DOHH2 (cell line): ENCODE measurements at regions not wholly inside any gene's neighbourhood (a gene's known extent, or its start where the extent isn't known, plus 50 kb on each side); places are given as distances from the start of the nearest gene placed in this dataset.

Source experiments
- H3F3A ChIP-seq: fragments of 200-600 bp; sonication (generic), shearing (Covaris generic); 2 replicates; pipeline ENCODE4 v1.6.0; 2016; ENCODE audit warnings: antibody characterized with exemption, mild to moderate bottlenecking; ENCODE audit not compliant: control insufficient read depth, insufficient read depth
- H3K27ac ChIP-seq: fragments of 200-600 bp; sonication (generic); 2 replicates; pipeline ENCODE4 v1.5.1; 2014; ENCODE audit warnings: low read depth, mild to moderate bottlenecking, low read length, moderate library complexity
- H3K27me3 ChIP-seq: fragments of 200-600 bp; sonication (generic); 2 replicates; pipeline ENCODE4 v1.6.1; 2014; ENCODE audit warnings: mild to moderate bottlenecking, low read length, mixed read lengths; ENCODE audit not compliant: control insufficient read depth
- H3K36me3 ChIP-seq: fragments of 200-600 bp; sonication (generic); 2 replicates; pipeline ENCODE4 v1.6.1; 2014; ENCODE audit warnings: mild to moderate bottlenecking, low read length, moderate library complexity, mixed read lengths; ENCODE audit not compliant: control insufficient read depth
- H3K4me1 ChIP-seq: fragments of 200-600 bp; sonication (generic); 2 replicates; pipeline ENCODE4 v1.6.1; 2014; ENCODE audit warnings: mild to moderate bottlenecking, low read length, mixed read lengths; ENCODE audit not compliant: control insufficient read depth
- H3K4me2 ChIP-seq: fragments of 200-600 bp; sonication (generic); 2 replicates; pipeline ENCODE4 v1.6.0; 2014; ENCODE audit warnings: mild to moderate bottlenecking, low read length, moderate library complexity
- H3K4me3 ChIP-seq: fragments of 200-600 bp; sonication (generic); 2 replicates; pipeline ENCODE4 v1.5.1; 2014; ENCODE audit warnings: mild to moderate bottlenecking, low read length, mixed read lengths
- H3K79me2 ChIP-seq: fragments of 200-600 bp; sonication (generic); 2 replicates; pipeline ENCODE4 v1.6.1; 2014; ENCODE audit warnings: mild to moderate bottlenecking, low read length, mixed read lengths; ENCODE audit not compliant: control insufficient read depth
- H3K9me2 ChIP-seq: fragments of 200-600 bp; sonication (generic); replicated peaks from 2 replicates; pipeline ENCODE4 v1.6.1; 2014; ENCODE audit warnings: mild to moderate bottlenecking, low read length, mixed read lengths; ENCODE audit not compliant: control insufficient read depth
- H3K9me3 ChIP-seq: fragments of 200-600 bp; sonication (generic); 2 replicates; pipeline ENCODE4 v1.6.1; 2014; ENCODE audit warnings: antibody characterized with exemption, low read length, mixed read lengths; ENCODE audit not compliant: control insufficient read depth, insufficient read depth
- H4K20me1 ChIP-seq: fragments of 200-600 bp; sonication (generic); 2 replicates; pipeline ENCODE4 v1.6.0; 2014; ENCODE audit warnings: low read depth, mild to moderate bottlenecking, antibody characterized with exemption, low read length, moderate library complexity; ENCODE audit not compliant: control insufficient read depth, insufficient read depth
- CTCF ChIP-seq: fragments of 200-600 bp; sonication (generic); IDR thresholded peaks from one replicate; pipeline ENCODE4 v1.5.1; 2014; ENCODE audit warnings: antibody characterized with exemption, mild to moderate bottlenecking, low read depth, low read length; ENCODE audit not compliant: poor library complexity, severe bottlenecking
- EZH2phosphoT487 ChIP-seq: fragments of 200-600 bp; sonication (generic); IDR thresholded peaks from 2 replicates; pipeline ENCODE4 v1.6.1; 2017; ENCODE audit warnings: borderline replicate concordance, mild to moderate bottlenecking, antibody characterized with exemption, low read length, moderate library complexity, mixed read lengths

GRCh38 chr20:41983159-41983558 lies 365.0 kb upstream of the CHD6 start:
- no peak overlapping the region for H3K27ac ChIP-seq
- H3K4me2 ChIP-seq: no peak overlapping the region

GRCh38 chr20:41981746-41982145 lies 363.6 kb upstream of the CHD6 start:
- Histone ChIP-seq H3K9me3 (no peaks in the 10 kb centered on the region), H3K4me1 (no peaks in the 10 kb centered on the region), H3K4me3 (no peak overlapping the region), H3F3A (no peaks in the 10 kb centered on the region), H3K27ac (no peak overlapping the region), H3K4me2 (no peak overlapping the region), H3K36me3 (no peaks in the 10 kb centered on the region), H3K9me2 (no peaks in the 10 kb centered on the region), H3K27me3 (no peaks in the 10 kb centered on the region), H4K20me1 (no peaks in the 10 kb centered on the region), H3K79me2 (no peaks in the 10 kb centered on the region)
- TF ChIP-seq CTCF (no peak), EZH2phosphoT487 (no peak)

More at GRCh38 chr20:41983159-41983558, 365.0 kb upstream of the CHD6 start:
- Histone ChIP-seq H4K20me1 (no peaks in the 10 kb centered on the region), H3K4me3 (no peak overlapping the region), H3K9me2 (no peaks in the 10 kb centered on the region), H3K9me3 (no peaks in the 10 kb centered on the region), H3K36me3 (no peaks in the 10 kb centered on the region), H3K4me1 (no peaks in the 10 kb centered on the region), H3F3A (no peaks in the 10 kb centered on the region), H3K27me3 (no peaks in the 10 kb centered on the region), H3K79me2 (no peaks in the 10 kb centered on the region)
- TF ChIP-seq EZH2phosphoT487 (no peak), CTCF (no peak)

DNA sequence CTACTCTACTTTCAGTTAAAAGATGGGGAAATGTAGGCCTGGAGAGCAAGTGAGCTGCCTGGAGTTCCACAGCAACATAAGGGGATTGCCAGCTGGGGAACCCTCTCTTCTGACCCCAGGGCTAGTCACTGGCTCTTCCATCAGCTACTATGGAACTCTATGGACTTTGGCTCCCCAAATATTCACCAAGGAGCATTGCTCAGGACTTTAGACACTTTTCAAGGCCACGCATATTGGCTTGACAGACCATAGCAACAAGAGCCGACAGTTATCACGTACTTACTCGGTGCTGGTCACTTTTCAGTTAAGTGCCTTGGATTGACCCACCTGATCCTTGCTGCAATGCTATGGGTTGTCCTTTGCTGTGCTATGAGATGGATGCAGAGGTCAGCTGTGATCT lies 360.7 kb upstream of the CHD6 start:
- TF ChIP-seq CTCF: no peak
- no peak for TF ChIP-seq EZH2phosphoT487
- H3K4me2 ChIP-seq: no peak overlapping the region
- H3K27me3 ChIP-seq: no peaks in the 10 kb centered on the region
- no peak overlapping the region for H3K4me3 ChIP-seq
- H3K4me1 ChIP-seq: no peaks in the 10 kb centered on the region
- H3K9me3 ChIP-seq: no peaks in the 10 kb centered on the region
- H3K79me2 ChIP-seq: no peaks in the 10 kb centered on the region
- H3K36me3 ChIP-seq: no peaks in the 10 kb centered on the region
- H3F3A ChIP-seq: no peaks in the 10 kb centered on the region
- no peaks in the 10 kb centered on the region for H3K9me2 ChIP-seq
- H4K20me1 ChIP-seq: no peaks in the 10 kb centered on the region
- no peak overlapping the region for H3K27ac ChIP-seq

DNA sequence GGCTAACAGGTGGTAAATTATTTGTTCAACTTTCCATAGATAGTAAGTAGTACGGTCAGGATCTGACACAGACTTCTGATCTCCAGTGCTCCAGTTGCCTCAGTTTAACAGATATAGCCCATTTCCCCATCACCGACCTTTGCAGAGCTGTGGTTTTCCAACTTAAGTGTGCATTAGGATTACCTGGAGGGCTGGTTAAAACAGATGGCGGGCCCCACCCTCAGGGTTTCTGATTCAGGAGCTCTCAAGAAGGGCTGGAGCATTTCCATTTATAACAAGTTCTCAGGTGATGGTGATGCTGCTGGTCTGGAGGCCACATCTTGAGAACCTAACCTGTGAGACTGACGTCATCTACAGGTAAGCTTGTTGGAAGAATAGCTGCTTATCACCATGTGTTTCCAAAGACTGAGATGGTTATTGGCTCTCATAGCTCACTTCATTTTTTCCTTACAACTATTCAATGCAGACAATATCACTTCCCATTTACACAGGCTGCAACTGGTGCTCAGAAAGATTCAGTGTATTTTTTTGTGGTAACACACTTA lies 360.1 kb upstream of the CHD6 start:
- TF ChIP-seq EZH2phosphoT487: no peak
- no peak for TF ChIP-seq CTCF
- Histone ChIP-seq H3K36me3 (no peaks in the 10 kb centered on the region), H3K9me2 (no peaks in the 10 kb centered on the region), H3K4me1 (no peaks in the 10 kb centered on the region), H3K9me3 (no peaks in the 10 kb centered on the region), H3K4me2 (no peak overlapping the region), H4K20me1 (no peaks in the 10 kb centered on the region), H3K79me2 (no peaks in the 10 kb centered on the region), H3F3A (no peaks in the 10 kb centered on the region), H3K27ac (no peak overlapping the region), H3K4me3 (no peak overlapping the region), H3K27me3 (no peaks in the 10 kb centered on the region)
